RWPE1 (cell line): ENCODE measurements at regions not wholly inside any gene's neighbourhood (a gene's known extent, or its start where the extent isn't known, plus 50 kb on each side); places are given as distances from the start of the nearest gene placed in this dataset.

ENCODE experiments used
- CTCF ChIA-PET: fragments of 350-600 bp; sonication (Branson Sonifier 250); formaldehyde crosslinking; extraction: SDS; loops from one replicate; lab custom pipeline; 2021; lab: Yijun Ruan, JAX
- POLR2A ChIA-PET: fragments of 400-600 bp; formaldehyde crosslinking; extraction: SDS; loops from one replicate; lab custom pipeline; 2020; ENCODE audit warnings: antibody characterized with exemption; ENCODE audit not compliant: low non-redundant PET; lab: Yijun Ruan, JAX
- DNase-seq: peaks from one replicate; pipeline ENCODE4 v3.0.0; 2012; ENCODE audit warnings: low spot score
- H3K27ac ChIP-seq: fragments of 450-650 bp; 2 replicates; pipeline ENCODE4 v1.5.1; 2017
- TF ChIP-seq, protein P1 (sequence below): fragments of 450-650 bp; conservative IDR thresholded peaks from 2 replicates; pipeline ENCODE4 v1.5.1; 2017; ENCODE audit warnings: low read depth, mild to moderate bottlenecking

GRCh38 chr11:91731051-91731450 lies 493.6 kb upstream of the FAT3 start:
- ChIA-PET CTCF (interaction anchor here (0.5 kb wide), 1 partner anchor 34 kb away, joined by 6 read pairs; no protein-coding TSS in a partner anchor), POLR2A (no interaction called here)
- no peak for DNase-seq
- TF ChIP-seq, protein P1, sequence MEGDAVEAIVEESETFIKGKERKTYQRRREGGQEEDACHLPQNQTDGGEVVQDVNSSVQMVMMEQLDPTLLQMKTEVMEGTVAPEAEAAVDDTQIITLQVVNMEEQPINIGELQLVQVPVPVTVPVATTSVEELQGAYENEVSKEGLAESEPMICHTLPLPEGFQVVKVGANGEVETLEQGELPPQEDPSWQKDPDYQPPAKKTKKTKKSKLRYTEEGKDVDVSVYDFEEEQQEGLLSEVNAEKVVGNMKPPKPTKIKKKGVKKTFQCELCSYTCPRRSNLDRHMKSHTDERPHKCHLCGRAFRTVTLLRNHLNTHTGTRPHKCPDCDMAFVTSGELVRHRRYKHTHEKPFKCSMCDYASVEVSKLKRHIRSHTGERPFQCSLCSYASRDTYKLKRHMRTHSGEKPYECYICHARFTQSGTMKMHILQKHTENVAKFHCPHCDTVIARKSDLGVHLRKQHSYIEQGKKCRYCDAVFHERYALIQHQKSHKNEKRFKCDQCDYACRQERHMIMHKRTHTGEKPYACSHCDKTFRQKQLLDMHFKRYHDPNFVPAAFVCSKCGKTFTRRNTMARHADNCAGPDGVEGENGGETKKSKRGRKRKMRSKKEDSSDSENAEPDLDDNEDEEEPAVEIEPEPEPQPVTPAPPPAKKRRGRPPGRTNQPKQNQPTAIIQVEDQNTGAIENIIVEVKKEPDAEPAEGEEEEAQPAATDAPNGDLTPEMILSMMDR: no peak
- no peak overlapping the region for H3K27ac ChIP-seq

DNA sequence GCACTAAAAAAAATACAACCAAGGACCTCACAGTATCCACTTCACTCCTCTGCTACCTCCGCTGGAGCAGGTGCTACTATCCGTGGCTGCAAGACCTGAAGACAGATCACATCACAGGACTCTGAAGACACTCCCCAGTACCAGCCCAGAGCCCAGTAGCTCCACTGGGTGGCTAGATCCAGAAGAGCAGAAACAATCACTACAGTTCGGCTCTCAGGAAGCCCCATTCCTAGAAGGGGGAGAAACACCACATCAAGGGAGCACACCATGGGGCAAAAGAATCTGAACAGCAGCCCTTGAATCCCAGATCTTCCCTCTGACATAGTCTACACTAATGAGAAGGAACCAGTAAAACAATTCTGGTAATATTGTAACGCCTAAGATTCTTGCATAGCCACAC lies 494.0 kb upstream of the FAT3 start:
- TF ChIP-seq, protein P1: no peak
- DNase-seq: no peak
- CTCF ChIA-PET: interaction anchor here (0.5 kb wide), 1 partner anchor 34 kb away, joined by 6 read pairs; no protein-coding TSS in a partner anchor
- H3K27ac ChIP-seq: no peak overlapping the region
- POLR2A ChIA-PET: no interaction called here

- POLR2A ChIA-PET: no interaction called here
- CTCF ChIA-PET: no interaction called here
- DNase-seq: no peak
- H3K27ac ChIP-seq: no peak overlapping the region
- TF ChIP-seq, protein P1: no peak
These were observed 494.6 kb upstream of the FAT3 start for GRCh38 chr11:91730057-91730456.

DNA sequence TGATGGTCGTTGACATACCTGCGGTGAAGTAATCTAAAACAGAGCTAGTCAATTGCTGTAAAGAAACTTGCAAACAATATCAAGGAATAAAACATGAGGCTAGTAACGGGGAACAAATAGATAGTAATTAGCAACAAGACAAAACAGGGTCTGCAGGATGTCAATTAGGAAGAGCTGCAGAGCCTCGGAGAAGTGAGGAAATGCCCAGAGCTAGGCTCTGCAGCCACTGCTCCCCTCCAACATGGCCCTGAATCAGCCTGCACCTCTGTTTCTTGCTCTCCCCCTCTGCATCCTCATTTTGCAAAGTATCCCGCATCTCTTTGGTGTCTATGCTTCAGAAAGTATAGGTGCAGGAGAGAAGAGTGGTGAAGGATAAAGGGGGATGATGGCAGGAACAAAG lies 507.4 kb upstream of the FAT3 start:
- H3K27ac ChIP-seq: no peak overlapping the region
- TF ChIP-seq, protein P1: no peak
- CTCF ChIA-PET: interaction anchor here (0.6 kb wide), 1 partner anchor 1044 kb away, joined by 3 read pairs; no protein-coding TSS in a partner anchor
- POLR2A ChIA-PET: no interaction called here
- no peak for DNase-seq

DNA sequence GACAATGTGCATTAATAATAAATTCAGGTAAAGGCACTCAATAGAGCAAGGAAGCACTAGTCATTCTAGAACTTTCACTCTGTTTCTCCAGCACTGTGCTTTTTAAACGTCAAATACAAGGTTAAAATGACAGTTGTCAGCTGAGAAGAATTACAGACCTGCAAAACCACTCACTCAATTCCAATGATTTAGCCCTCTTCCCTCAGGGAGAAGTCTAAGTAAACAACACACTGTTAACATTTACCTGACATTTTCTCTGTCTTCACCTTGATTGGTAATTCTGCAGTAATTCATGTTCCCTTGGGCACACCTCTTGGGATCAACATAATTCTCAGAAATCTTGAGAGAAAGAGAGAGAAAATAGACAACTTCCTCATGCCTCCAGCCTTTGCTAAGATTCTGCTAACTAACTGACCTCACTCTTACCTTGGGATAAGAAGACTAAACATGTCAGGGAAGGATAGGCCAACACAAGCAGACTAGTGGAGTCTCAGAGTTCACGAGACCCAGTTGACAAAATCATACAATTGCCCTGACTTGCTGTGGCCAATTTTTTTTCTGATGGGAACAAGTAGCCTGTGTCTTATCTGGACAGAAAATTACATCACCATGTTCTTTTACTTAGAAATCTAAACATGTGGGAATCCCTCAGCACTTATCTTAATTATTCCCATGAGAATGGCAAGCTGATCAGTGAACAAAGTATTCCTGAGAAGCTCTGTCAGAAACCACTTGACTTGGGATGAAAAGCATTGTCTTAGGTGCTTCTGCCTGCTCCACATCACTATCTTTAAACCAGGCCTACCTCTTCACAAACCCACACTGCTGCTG lies 516.8 kb upstream of the FAT3 start:
- ChIA-PET POLR2A (no interaction called here), CTCF (no interaction called here)
- TF ChIP-seq, protein P1: no peak
- no peak for DNase-seq
- no peak overlapping the region for H3K27ac ChIP-seq

DNA sequence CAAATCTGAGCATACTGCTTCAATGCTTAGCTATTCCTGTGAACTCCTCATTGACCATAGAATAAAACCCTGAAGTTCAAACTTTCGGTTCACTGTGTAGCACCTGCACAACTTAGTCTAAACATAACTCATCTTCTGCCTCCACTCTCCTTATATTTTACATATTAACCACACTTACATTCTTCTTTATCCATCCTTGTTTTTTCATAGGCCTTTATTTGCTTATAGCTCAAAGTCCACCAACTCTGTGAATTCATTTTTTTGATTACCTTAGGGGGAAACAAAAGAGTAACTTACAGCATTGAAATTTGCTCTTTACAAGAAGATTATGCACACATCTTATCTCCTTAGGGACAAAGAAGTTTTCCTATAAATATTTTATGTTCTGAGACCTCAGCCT lies 521.6 kb upstream of the FAT3 start:
- POLR2A ChIA-PET: no interaction called here

More for the DNA sequence above, 521.6 kb upstream of the FAT3 start:
- H3K27ac ChIP-seq: no peak overlapping the region
- DNase-seq: no peak
- CTCF ChIA-PET: no interaction called here
- TF ChIP-seq, protein P1: no peak
